GM06990 (cell line): ENCODE measurements at regions not wholly inside any gene's neighbourhood (a gene's known extent, or its start where the extent isn't known, plus 50 kb on each side); places are given as distances from the start of the nearest gene placed in this dataset.

Source experiments
- DNase-seq: peaks from one replicate; pipeline ENCODE4 v3.0.0-alpha.2; 2011; ENCODE audit not compliant: insufficient read length; ENCODE audit errors: extremely low read depth
- H3K27me3 ChIP-seq: replicated peaks from 2 replicates; pipeline ENCODE4 v1.6.0; 2011; ENCODE audit warnings: low read length; ENCODE audit not compliant: control insufficient read depth, insufficient read depth
- H3K36me3 ChIP-seq: 2 replicates; pipeline ENCODE4 v1.5.1; 2011; ENCODE audit warnings: low read length; ENCODE audit not compliant: control insufficient read depth, insufficient read depth
- H3K4me3 ChIP-seq: replicated peaks from 2 replicates; pipeline ENCODE4 v1.5.1; 2011; ENCODE audit warnings: low read depth, mild to moderate bottlenecking, control low read depth, low read length
- CTCF ChIP-seq: IDR thresholded peaks from 2 replicates; pipeline ENCODE4 v1.5.1; 2011; ENCODE audit warnings: low read length, control low read depth, mild to moderate bottlenecking, inconsistent platforms; ENCODE audit not compliant: insufficient read depth, poor library complexity, severe bottlenecking

GRCh38 chr12:107356266-107356936, 263.1 kb upstream of the CRY1 start:
- H3K36me3 ChIP-seq, result no peaks in the 10 kb centered on the region
- no peak for DNase-seq
- H3K4me3 ChIP-seq, result no peak overlapping the region
- no peaks in the 10 kb centered on the region; the same call in none of the 2 replicates for H3K27me3 ChIP-seq
- no peak for TF ChIP-seq CTCF

- H3K4me3 ChIP-seq, result no peak overlapping the region
- H3K36me3 ChIP-seq, result no peaks in the 10 kb centered on the region
- no peak for DNase-seq
- no peak for TF ChIP-seq CTCF
- H3K27me3 ChIP-seq, result no peaks in the 10 kb centered on the region; the same call in 1 of the 2 replicates
These were observed 263.6 kb upstream of the CRY1 start for GRCh38 chr12:107356937-107357295.

- Histone ChIP-seq H3K4me3 (no peak overlapping the region), H3K27me3 (peaks cover 1% of the 10 kb centered on the region; the same call in 1 of the 2 replicates), H3K36me3 (no peaks in the 10 kb centered on the region)
- no peak for TF ChIP-seq CTCF
- no peak for DNase-seq
These were observed 266.0 kb upstream of the CRY1 start for GRCh38 chr12:107359382-107359781.

GRCh38 chr12:107360033-107360432, 266.7 kb upstream of the CRY1 start:
- no peak overlapping the region for H3K4me3 ChIP-seq
- DNase-seq, result no peak
- H3K36me3 ChIP-seq, result no peaks in the 10 kb centered on the region
- H3K27me3 ChIP-seq, result peaks cover 1% of the 10 kb centered on the region; the same call in 1 of the 2 replicates
- TF ChIP-seq CTCF, result no peak

GRCh38 chr12:107360482-107360881, 267.1 kb upstream of the CRY1 start:
- no peaks in the 10 kb centered on the region for H3K36me3 ChIP-seq
- H3K27me3 ChIP-seq, result peaks cover 1% of the 10 kb centered on the region; the same call in 1 of the 2 replicates
- H3K4me3 ChIP-seq, result no peak overlapping the region
- DNase-seq, result no peak
- no peak for TF ChIP-seq CTCF

GRCh38 chr12:107361970-107362369, 268.6 kb upstream of the CRY1 start:
- H3K27me3 ChIP-seq, result peaks cover 1% of the 10 kb centered on the region; the same call in 1 of the 2 replicates
- no peak for TF ChIP-seq CTCF
- H3K4me3 ChIP-seq, result no peak overlapping the region
- DNase-seq, result no peak
- no peaks in the 10 kb centered on the region for H3K36me3 ChIP-seq
